Psoas muscle (tissue), 7 donors: ENCODE measurements at regions not wholly inside any gene's neighbourhood (a gene's known extent, or its start where the extent isn't known, plus 50 kb on each side); places are given as distances from the start of the nearest gene placed in this dataset.

Experiments
- ATAC-seq, 4 donors: fragments of 200-7000 bp; cut with Tn5 transposase; one replicate each; pipeline ENCODE4 v1.9.1; 2020; ENCODE audit warnings: moderate library complexity in 3 of 4, mild to moderate bottlenecking in 2 of 4
- DNase-seq, 2 donors: peaks; one replicate each; pipeline ENCODE4 v3.0.0-alpha.2; 2020
- H3K27ac ChIP-seq: fragments of 200-600 bp; one replicate; pipeline ENCODE4 v1.8.0; 2022
- H3K27me3 ChIP-seq, 3 donors: fragments of 200-600 bp in 1 of 3; one replicate each; pipeline versions ENCODE4 v1.6.1 to v1.8.0; 2013 to 2022; ENCODE audit warnings: low read length in 2 of 3, mild to moderate bottlenecking in 2 of 3, moderate library complexity in 1 of 3; ENCODE audit not compliant: insufficient read depth in 3 of 3
- H3K36me3 ChIP-seq, 2 donors: fragments of 200-600 bp in 1 of 2; one replicate each; pipeline versions ENCODE4 v1.6.1 to v1.8.0; 2013 to 2022; ENCODE audit warnings: low read depth in 1 of 2, mild to moderate bottlenecking in 1 of 2, moderate library complexity in 1 of 2; ENCODE audit not compliant: insufficient read depth in 1 of 2
- H3K4me1 ChIP-seq: fragments of 200-600 bp; one replicate; pipeline ENCODE4 v1.8.0; 2022
- H3K4me3 ChIP-seq: fragments of 200-600 bp; one replicate; pipeline ENCODE4 v1.8.0; 2022; ENCODE audit warnings: mild to moderate bottlenecking
- H3K9me3 ChIP-seq: fragments of 200-600 bp; one replicate; pipeline ENCODE4 v1.8.0; 2022
- CTCF ChIP-seq: fragments of 200-600 bp; IDR thresholded peaks from one replicate; pipeline ENCODE4 v1.8.0; 2022; ENCODE audit warnings: antibody characterized with exemption
- WGBS, 3 donors: extraction: QIAGEN DNeasy Blood & Tissue Kit; methylation state at CpG; one replicate each; pipeline versions ENCODE4 v1.1.6 to v1.1.7; 2013; 5-methylcytosine and 5-hydroxymethylcytosine counted together
- intact Hi-C, 2 donors: fragments of 100-400 bp; cut with DNase I; formaldehyde crosslinking; loops; one replicate each; pipeline versions ENCODE4 v1.11.0 to v1.14.2; 2022
- donor health status: healthy with polysubstance abuse.
- donor health status: DM: no; HTN: no; CAD: no; lungs with moderate emphysema.
- donor health status: Bipolar disorder and iron deficiency.
- donor health status: healthy.
- donor health status: DM: yes; HTN: yes; CAD: no.
- donor health status: DM: no; HTN: no; CAD: no.
- donor health status: DM: yes; HTN: yes; CAD: no.

- intact Hi-C loops, result no loop called here
- Histone ChIP-seq H3K27me3 (peaks cover 0 to 3% (median 2%) of the 10 kb centered on the region in 3 donors), H3K4me1 (no peaks in the 10 kb centered on the region), H3K4me3 (no peak overlapping the region), H3K36me3 (no peaks in the 10 kb centered on the region), H3K27ac (no peak overlapping the region), H3K9me3 (no peaks in the 10 kb centered on the region)
- DNase-seq (no peak), ATAC-seq (no peak)
- no peak for TF ChIP-seq CTCF
- 9 to 17% (median 16%) methylated on average over 1 of the region's 1 CpG for WGBS, 3 donors
Measured at GRCh38 chr16:47920709-47921108, 235.1 kb downstream of the ABCC12 start.

- no peak for DNase-seq
- Histone ChIP-seq H3K36me3 (no peaks in the 10 kb centered on the region), H3K27ac (no peak overlapping the region), H3K4me3 (no peak overlapping the region), H3K4me1 (no peaks in the 10 kb centered on the region), H3K9me3 (no peaks in the 10 kb centered on the region), H3K27me3 (no peaks in the 10 kb centered on the region)
- intact Hi-C loops, result no loop called here
- ATAC-seq, result no peak
- no peak for TF ChIP-seq CTCF
Measured at GRCh38 chr16:47917118-47917517, 238.7 kb downstream of the ABCC12 start.

DNA sequence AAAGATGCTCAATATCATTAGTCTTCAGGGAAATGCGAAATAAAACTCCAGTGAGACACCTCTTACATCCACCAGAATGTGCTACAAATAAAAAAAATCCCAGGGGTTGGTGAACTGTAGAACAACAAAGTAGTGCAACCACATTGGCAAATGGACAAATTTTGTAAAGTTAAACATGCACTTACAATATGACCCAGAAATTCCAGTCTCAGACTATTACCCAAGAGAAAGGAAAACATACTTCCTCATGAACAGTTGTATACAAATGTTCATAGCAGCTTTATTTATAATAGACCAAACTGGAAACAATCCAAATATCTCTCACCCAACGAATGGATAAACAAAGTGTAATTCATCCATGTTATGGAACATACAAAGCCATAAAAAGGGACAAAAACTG is 239.5 kb downstream of the ABCC12 start:
- no peaks in the 10 kb centered on the region for H3K4me1 ChIP-seq
- ATAC-seq (no peak), DNase-seq (no peak)
- no peak overlapping the region for H3K4me3 ChIP-seq
- no peak overlapping the region for H3K27ac ChIP-seq
- TF ChIP-seq CTCF, result no peak
- no peaks in the 10 kb centered on the region for H3K27me3 ChIP-seq
- no peaks in the 10 kb centered on the region for H3K36me3 ChIP-seq
- no peaks in the 10 kb centered on the region for H3K9me3 ChIP-seq
- 49 to 56% (median 49%) methylated on average over 2 of the region's 2 CpGs for WGBS, 3 donors
- intact Hi-C loops, result no loop called here

- 80 to 85% (median 81%) methylated on average over 13 of the region's 13 CpGs for whole genome bisulfite sequencing, 3 donors
- Histone ChIP-seq H3K4me1 (no peaks in the 10 kb centered on the region), H3K27ac (no peak overlapping the region), H3K4me3 (no peak overlapping the region), H3K9me3 (no peaks in the 10 kb centered on the region), H3K36me3 (no peaks in the 10 kb centered on the region), H3K27me3 (no peaks in the 10 kb centered on the region)
- no peak for TF ChIP-seq CTCF
- ATAC-seq (no peak), DNase-seq (no peak)
- intact Hi-C loops, result no loop called here
Measured at GRCh38 chr16:47907109-47907508, 248.7 kb downstream of the ABCC12 start.

DNA sequence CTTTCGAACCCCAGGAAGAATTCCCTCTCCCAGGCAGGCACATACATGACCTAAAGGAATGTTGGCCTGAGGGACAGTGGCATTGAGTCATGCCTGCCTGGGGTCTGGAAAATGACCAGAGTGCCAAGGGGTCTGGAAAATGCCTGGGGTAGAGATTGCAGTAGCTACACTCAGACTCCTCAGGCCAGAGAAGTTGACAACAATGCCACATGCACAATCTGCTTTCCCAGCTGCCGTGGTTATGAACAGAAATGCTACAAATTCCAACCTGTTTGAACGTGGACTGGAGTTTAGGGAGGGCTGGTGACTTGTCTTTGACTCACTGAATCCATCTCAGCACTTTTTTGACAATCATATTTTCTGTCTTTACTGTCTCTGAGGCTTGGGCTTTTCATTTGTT is 250.0 kb downstream of the ABCC12 start:
- TF ChIP-seq CTCF, result no peak
- no peak overlapping the region for H3K27ac ChIP-seq
- ATAC-seq, result no peak
- no peaks in the 10 kb centered on the region for H3K36me3 ChIP-seq
- intact Hi-C loops, result no loop called here
- 52 to 57% (median 55%) methylated on average over 3 of the region's 3 CpGs for WGBS, 3 donors
- no peaks in the 10 kb centered on the region for H3K4me1 ChIP-seq
- peaks cover 5% of the 10 kb centered on the region for H3K9me3 ChIP-seq
- H3K4me3 ChIP-seq, result no peak overlapping the region
- DNase-seq, result no peak
- H3K27me3 ChIP-seq, result no peaks in the 10 kb centered on the region
